SK-N-SH (cell line): ENCODE measurements at regions not wholly inside any gene's neighbourhood (a gene's known extent, or its start where the extent isn't known, plus 50 kb on each side); places are given as distances from the start of the nearest gene placed in this dataset.

Source experiments
- CTCF ChIA-PET: fragments of 300-600, 350-600 bp; formaldehyde crosslinking; extraction: SDS; loops from one replicate; lab custom pipeline; 2021; lab: Yijun Ruan, JAX
- POLR2A ChIA-PET: fragments of 350-600 bp; sonication (Branson Sonifier 250); formaldehyde crosslinking; extraction: SDS; loops from one replicate; lab custom pipeline; 2020; ENCODE audit warnings: antibody characterized with exemption, inconsistent platforms; lab: Yijun Ruan, JAX
- DNase-seq: peaks from one replicate; pipeline ENCODE4 v3.0.0; 2012
- H2AFZ ChIP-seq: fragments of 200-600 bp; sonication (generic); 2 replicates; pipeline ENCODE4 v1.8.1; 2016; ENCODE audit warnings: antibody characterized with exemption, mild to moderate bottlenecking, low read depth
- H3F3A ChIP-seq: fragments of 200-600 bp; sonication (generic); replicated peaks from 2 replicates; pipeline ENCODE3; 2016; ENCODE audit warnings: antibody characterized with exemption, mild to moderate bottlenecking; ENCODE audit not compliant: insufficient read depth
- H3K27ac ChIP-seq, 2 experiments: fragments of 200-500 bp in 1 of 2; fragments of 200-600 bp in 1 of 2; sonication (Bioruptor generic) in 1 of 2; sonication (generic), shearing (Covaris generic) in 1 of 2; 2 replicates each; pipeline versions ENCODE4 v1.5.1 to v1.6.1; 2014 to 2016; ENCODE audit warnings: low read depth in 2 of 2, inconsistent platforms in 1 of 2, low read length in 1 of 2, mild to moderate bottlenecking in 1 of 2, mixed read lengths in 1 of 2
- H3K27me3 ChIP-seq: fragments of 200-600 bp; sonication (generic), shearing (Covaris generic); 2 replicates; pipeline ENCODE4 v1.6.1; 2016; ENCODE audit warnings: mixed run types; ENCODE audit not compliant: insufficient read depth
- H3K36me3 ChIP-seq, 2 experiments: fragments of 200-500 bp in 1 of 2; fragments of 200-600 bp in 1 of 2; sonication (Bioruptor generic) in 1 of 2; sonication (generic) in 1 of 2; replicated peaks in 1 of 2; 2 replicates each; pipeline versions ENCODE3 to v1.5.1; 2014 to 2016; ENCODE audit warnings: low read length in 1 of 2, mild to moderate bottlenecking in 1 of 2; ENCODE audit not compliant: insufficient read depth in 2 of 2, control insufficient read depth in 1 of 2
- H3K4me1 ChIP-seq, 2 experiments: fragments of 200-500 bp in 1 of 2; fragments of 200-600 bp in 1 of 2; sonication (Bioruptor generic) in 1 of 2; sonication (generic), shearing (Covaris generic) in 1 of 2; 2 replicates each; pipeline versions ENCODE4 v1.5.1 to v1.6.1; 2014 to 2016; ENCODE audit warnings: low read depth in 1 of 2, low read length in 1 of 2, mixed run types in 1 of 2; ENCODE audit not compliant: insufficient read depth in 2 of 2, control insufficient read depth in 1 of 2
- H3K4me2 ChIP-seq: fragments of 200-600 bp; sonication (generic), shearing (Covaris generic); 2 replicates; pipeline ENCODE4 v1.6.1; 2017; ENCODE audit warnings: mixed run types
- H3K4me3 ChIP-seq, 2 experiments: fragments of 200-500 bp in 1 of 2; fragments of 200-600 bp in 1 of 2; sonication (Bioruptor generic) in 1 of 2; sonication (generic), shearing (Covaris generic) in 1 of 2; 2 replicates each; pipeline versions ENCODE4 v1.5.1 to v1.8.1; 2014 to 2016; ENCODE audit warnings: low read depth in 2 of 2, inconsistent platforms in 1 of 2, low read length in 1 of 2, mild to moderate bottlenecking in 1 of 2, mixed read lengths in 1 of 2, moderate library complexity in 1 of 2
- H3K79me2 ChIP-seq: fragments of 200-600 bp; sonication (generic); 2 replicates; pipeline ENCODE4 v1.8.1; 2017; ENCODE audit warnings: mild to moderate bottlenecking; ENCODE audit not compliant: insufficient read depth
- H3K9ac ChIP-seq: fragments of 200-600 bp; sonication (generic); 2 replicates; pipeline ENCODE4 v1.6.1; 2017; ENCODE audit warnings: mixed run types
- H3K9me2 ChIP-seq: fragments of 200-600 bp; sonication (generic); 2 replicates; pipeline ENCODE4 v1.6.1; 2017; ENCODE audit warnings: mixed run types
- H3K9me3 ChIP-seq: fragments of 200-600 bp; sonication (generic); 2 replicates; pipeline ENCODE4 v1.6.1; 2017; ENCODE audit warnings: mixed run types, mild to moderate bottlenecking, moderate library complexity
- H4K20me1 ChIP-seq: fragments of 200-600 bp; sonication (generic); 2 replicates; pipeline ENCODE4 v1.6.1; 2017; ENCODE audit warnings: mild to moderate bottlenecking, mixed run types; ENCODE audit not compliant: insufficient read depth
- EP300 ChIP-seq, 2 experiments: IDR thresholded peaks; 2 replicates each; pipeline versions ENCODE4 v1.4.0 to v1.6.1; 2012; ENCODE audit warnings: borderline replicate concordance in 1 of 2, low read depth in 1 of 2, low read length in 1 of 2
- FOXM1 ChIP-seq: IDR thresholded peaks from 2 replicates; pipeline ENCODE4 v1.4.0; 2012; ENCODE audit warnings: low read depth, mild to moderate bottlenecking
- GABPA ChIP-seq: IDR thresholded peaks from 2 replicates; pipeline ENCODE4 v1.4.0; 2012; ENCODE audit warnings: low read depth, mild to moderate bottlenecking
- GATA2 ChIP-seq: sonication (generic); formaldehyde crosslinking; IDR thresholded peaks from 2 replicates; pipeline ENCODE4 v1.5.0; 2020; ENCODE audit warnings: mild to moderate bottlenecking, missing genetic modification reagents
- MEF2A ChIP-seq: IDR thresholded peaks from 2 replicates; pipeline ENCODE4 v1.4.0; 2012; ENCODE audit warnings: low read depth, borderline replicate concordance
- NFIC ChIP-seq: IDR thresholded peaks from 2 replicates; pipeline ENCODE4 v1.4.0; 2012; ENCODE audit warnings: borderline replicate concordance
- NRF1 ChIP-seq: IDR thresholded peaks from 2 replicates; pipeline ENCODE4 v1.6.1; 2012; ENCODE audit warnings: low read depth, mild to moderate bottlenecking, low read length
- RXRA ChIP-seq: IDR thresholded peaks from 2 replicates; pipeline ENCODE4 v1.4.0; 2012; ENCODE audit warnings: low read depth, mild to moderate bottlenecking, borderline replicate concordance
- SMC3 ChIP-seq: IDR thresholded peaks from 2 replicates; pipeline ENCODE4 v1.6.1; 2012; ENCODE audit warnings: low read depth, low read length, improper control_type of control experiment
- TCF12 ChIP-seq: IDR thresholded peaks from 2 replicates; pipeline ENCODE4 v1.4.0; 2012
- YY1 ChIP-seq: IDR thresholded peaks from 2 replicates; pipeline ENCODE4 v1.4.0; 2012; ENCODE audit warnings: low read depth, mild to moderate bottlenecking
- WGBS: methylation state at CpG from one replicate; pipeline ENCODE4 v1.1.6; 2017; ENCODE audit warnings: low lambda C conversion rate; 5-methylcytosine and 5-hydroxymethylcytosine counted together
- TF ChIP-seq, protein P1 (sequence below): fragments of 200-600 bp; sonication (generic); IDR thresholded peaks from 2 replicates; pipeline ENCODE4 v1.6.1; 2017; ENCODE audit warnings: antibody characterized with exemption, mild to moderate bottlenecking, moderate library complexity
- TF ChIP-seq, protein P2 (sequence below): IDR thresholded peaks from 2 replicates; pipeline ENCODE4 v1.4.0; 2012; ENCODE audit warnings: low read depth, borderline replicate concordance
- TF ChIP-seq, protein P3 (sequence below): fragments of 150-350 bp; IDR thresholded peaks from 2 replicates; pipeline ENCODE4 v1.6.1; 2016; ENCODE audit warnings: mild to moderate bottlenecking, low read depth, low read length

DNA sequence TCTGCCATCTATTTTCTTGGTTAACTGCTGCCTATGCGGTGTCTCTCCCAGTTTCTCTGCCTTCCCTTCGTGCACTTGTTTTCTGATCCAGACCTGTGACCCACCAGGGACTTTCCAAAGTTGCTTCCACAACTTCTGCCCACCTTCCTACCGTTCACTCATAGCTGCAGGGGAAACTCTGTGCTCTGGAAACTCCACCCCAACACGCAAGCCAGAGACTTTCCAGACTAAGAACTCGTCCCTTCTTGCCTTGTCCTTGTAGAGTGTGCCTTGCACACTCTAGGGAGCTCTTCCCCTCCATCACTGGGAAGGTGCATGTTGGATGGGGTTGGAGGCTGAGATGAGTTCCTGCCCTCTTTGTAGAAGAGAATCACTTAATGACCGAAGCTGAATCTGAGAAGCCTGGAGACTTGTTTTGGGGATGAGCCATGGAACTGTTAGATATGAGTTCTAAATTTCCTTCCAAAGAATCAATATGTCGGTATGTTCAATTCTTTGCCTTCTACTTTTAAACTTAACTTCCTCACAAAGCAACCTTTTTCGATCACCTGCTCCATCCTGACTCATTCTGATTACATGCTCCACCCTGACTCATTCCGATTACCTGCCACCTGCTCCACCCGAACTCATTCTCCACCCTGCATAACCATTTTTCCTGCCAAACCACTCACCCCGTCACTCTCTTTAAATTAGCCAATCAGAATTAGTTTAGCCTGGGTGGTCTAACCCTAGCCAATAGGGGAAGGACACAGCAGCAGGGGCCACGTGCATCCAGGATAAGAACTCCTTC, 82.1 kb upstream of the CAPRIN2 start:
- Histone ChIP-seq H3K27ac (no peak overlapping the region), H3K9me2 (no peaks in the 10 kb centered on the region), H3K9me3 (no peaks in the 10 kb centered on the region), H3K36me3 (no peaks in the 10 kb centered on the region), H3K4me2 (no peak overlapping the region), H3K4me1 (no peaks in the 10 kb centered on the region), H3K27me3 (peaks cover 10% of the 10 kb centered on the region; the same call in 1 of the 2 replicates), H2AFZ (no peak overlapping the region), H3K9ac (no peak overlapping the region), H3K4me3 (no peak overlapping the region), H3K79me2 (no peaks in the 10 kb centered on the region), H3F3A (no peaks in the 10 kb centered on the region)
- ChIA-PET POLR2A (no interaction called here), CTCF (interaction anchor here (0.8 to 1.0 kb wide), 2 partner anchors 30 to 149 kb away, joined by 3 to 4 read pairs; no protein-coding TSS in a partner anchor)
- WGBS, result 25% methylated on average over 12 of the region's 12 CpGs
- DNase-seq, result no peak
- TF ChIP-seq, protein P1, sequence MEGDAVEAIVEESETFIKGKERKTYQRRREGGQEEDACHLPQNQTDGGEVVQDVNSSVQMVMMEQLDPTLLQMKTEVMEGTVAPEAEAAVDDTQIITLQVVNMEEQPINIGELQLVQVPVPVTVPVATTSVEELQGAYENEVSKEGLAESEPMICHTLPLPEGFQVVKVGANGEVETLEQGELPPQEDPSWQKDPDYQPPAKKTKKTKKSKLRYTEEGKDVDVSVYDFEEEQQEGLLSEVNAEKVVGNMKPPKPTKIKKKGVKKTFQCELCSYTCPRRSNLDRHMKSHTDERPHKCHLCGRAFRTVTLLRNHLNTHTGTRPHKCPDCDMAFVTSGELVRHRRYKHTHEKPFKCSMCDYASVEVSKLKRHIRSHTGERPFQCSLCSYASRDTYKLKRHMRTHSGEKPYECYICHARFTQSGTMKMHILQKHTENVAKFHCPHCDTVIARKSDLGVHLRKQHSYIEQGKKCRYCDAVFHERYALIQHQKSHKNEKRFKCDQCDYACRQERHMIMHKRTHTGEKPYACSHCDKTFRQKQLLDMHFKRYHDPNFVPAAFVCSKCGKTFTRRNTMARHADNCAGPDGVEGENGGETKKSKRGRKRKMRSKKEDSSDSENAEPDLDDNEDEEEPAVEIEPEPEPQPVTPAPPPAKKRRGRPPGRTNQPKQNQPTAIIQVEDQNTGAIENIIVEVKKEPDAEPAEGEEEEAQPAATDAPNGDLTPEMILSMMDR, result no peak
- no peak for TF ChIP-seq EP300 (IDR thresholded peaks at IDR 0.05; ENCODE audit: borderline replicate concordance in 1 of 2, low read depth in 1 of 2, low read length in 1 of 2)
- TF ChIP-seq GATA2, result no peak
- TF ChIP-seq, protein P2, sequence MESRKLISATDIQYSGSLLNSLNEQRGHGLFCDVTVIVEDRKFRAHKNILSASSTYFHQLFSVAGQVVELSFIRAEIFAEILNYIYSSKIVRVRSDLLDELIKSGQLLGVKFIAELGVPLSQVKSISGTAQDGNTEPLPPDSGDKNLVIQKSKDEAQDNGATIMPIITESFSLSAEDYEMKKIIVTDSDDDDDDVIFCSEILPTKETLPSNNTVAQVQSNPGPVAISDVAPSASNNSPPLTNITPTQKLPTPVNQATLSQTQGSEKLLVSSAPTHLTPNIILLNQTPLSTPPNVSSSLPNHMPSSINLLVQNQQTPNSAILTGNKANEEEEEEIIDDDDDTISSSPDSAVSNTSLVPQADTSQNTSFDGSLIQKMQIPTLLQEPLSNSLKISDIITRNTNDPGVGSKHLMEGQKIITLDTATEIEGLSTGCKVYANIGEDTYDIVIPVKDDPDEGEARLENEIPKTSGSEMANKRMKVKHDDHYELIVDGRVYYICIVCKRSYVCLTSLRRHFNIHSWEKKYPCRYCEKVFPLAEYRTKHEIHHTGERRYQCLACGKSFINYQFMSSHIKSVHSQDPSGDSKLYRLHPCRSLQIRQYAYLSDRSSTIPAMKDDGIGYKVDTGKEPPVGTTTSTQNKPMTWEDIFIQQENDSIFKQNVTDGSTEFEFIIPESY, result no peak
- no peak for TF ChIP-seq NRF1
- TF ChIP-seq YY1, result no peak
- TF ChIP-seq RXRA, result no peak
- TF ChIP-seq SMC3, result no peak
- no peak for TF ChIP-seq MEF2A
- TF ChIP-seq, all 33 proteins: peak for 0
- no peaks in the 10 kb centered on the region for H4K20me1 ChIP-seq

DNA sequence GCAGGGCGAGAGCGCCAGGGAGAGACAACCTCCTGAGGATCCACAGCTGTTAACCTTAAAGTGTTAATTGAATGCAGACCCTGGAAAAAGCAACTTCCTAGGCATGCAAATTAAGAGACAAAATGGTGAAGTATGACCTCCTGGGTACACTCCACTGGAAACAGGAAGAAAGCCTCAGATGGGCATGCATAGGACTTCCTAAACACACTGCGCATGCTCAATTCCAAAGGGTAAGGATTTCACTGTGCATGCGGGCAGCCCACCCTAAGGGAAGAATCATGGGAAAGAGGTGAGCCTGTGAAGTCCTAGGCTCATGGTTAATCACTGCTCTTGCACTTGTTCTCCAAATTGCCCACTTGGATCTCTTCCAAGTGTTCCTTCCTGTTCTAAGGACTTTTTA, 80.5 kb upstream of the CAPRIN2 start:
- DNase-seq, result no peak

More for the DNA sequence above, 80.5 kb upstream of the CAPRIN2 start:
- H3K4me2 ChIP-seq, result no peak overlapping the region
- H3K9me3 ChIP-seq, result no peaks in the 10 kb centered on the region
- no peak overlapping the region for H3K4me3 ChIP-seq
- POLR2A ChIA-PET, result no interaction called here
- TF ChIP-seq FOXM1, result no peak
- no peak for TF ChIP-seq NRF1
- TF ChIP-seq, protein P3, sequence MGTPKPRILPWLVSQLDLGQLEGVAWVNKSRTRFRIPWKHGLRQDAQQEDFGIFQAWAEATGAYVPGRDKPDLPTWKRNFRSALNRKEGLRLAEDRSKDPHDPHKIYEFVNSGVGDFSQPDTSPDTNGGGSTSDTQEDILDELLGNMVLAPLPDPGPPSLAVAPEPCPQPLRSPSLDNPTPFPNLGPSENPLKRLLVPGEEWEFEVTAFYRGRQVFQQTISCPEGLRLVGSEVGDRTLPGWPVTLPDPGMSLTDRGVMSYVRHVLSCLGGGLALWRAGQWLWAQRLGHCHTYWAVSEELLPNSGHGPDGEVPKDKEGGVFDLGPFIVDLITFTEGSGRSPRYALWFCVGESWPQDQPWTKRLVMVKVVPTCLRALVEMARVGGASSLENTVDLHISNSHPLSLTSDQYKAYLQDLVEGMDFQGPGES, result no peak
- no peak for TF ChIP-seq GABPA
- no peak for TF ChIP-seq NFIC
- no peak for TF ChIP-seq TCF12
- TF ChIP-seq, all 33 proteins: peak for 0
- Histone ChIP-seq H3K27me3 (peaks cover 10% of the 10 kb centered on the region; the same call in 1 of the 2 replicates), H3K4me1 (no peaks in the 10 kb centered on the region), H2AFZ (no peak overlapping the region), H4K20me1 (no peaks in the 10 kb centered on the region), H3K9ac (no peak overlapping the region), H3K9me2 (no peaks in the 10 kb centered on the region), H3F3A (no peaks in the 10 kb centered on the region), H3K27ac (no peak overlapping the region), H3K79me2 (no peaks in the 10 kb centered on the region), H3K36me3 (no peaks in the 10 kb centered on the region)
- 67% methylated on average over 4 of the region's 4 CpGs for WGBS
- CTCF ChIA-PET, result interaction anchor here (0.7 to 0.8 kb wide), 2 partner anchors 12 to 123 kb away, joined by 3 to 4 read pairs; no protein-coding TSS in a partner anchor
